Inflammatory macrophage treated with lipopolysaccharide for 1 hour (primary cell): ENCODE measurements at regions not wholly inside any gene's neighbourhood (a gene's known extent, or its start where the extent isn't known, plus 50 kb on each side); places are given as distances from the start of the nearest gene placed in this dataset.
"Not testable (repeated sequence)": the region's sequence is repeated elsewhere in the genome, so short reads cannot be mapped to it uniquely, and the experiment has no call there.

Experiments used
- DNase-seq, 2 donors: peaks; one replicate each; pipeline ENCODE4 v3.0.0-alpha.2; 2020 to 2022

DNA sequence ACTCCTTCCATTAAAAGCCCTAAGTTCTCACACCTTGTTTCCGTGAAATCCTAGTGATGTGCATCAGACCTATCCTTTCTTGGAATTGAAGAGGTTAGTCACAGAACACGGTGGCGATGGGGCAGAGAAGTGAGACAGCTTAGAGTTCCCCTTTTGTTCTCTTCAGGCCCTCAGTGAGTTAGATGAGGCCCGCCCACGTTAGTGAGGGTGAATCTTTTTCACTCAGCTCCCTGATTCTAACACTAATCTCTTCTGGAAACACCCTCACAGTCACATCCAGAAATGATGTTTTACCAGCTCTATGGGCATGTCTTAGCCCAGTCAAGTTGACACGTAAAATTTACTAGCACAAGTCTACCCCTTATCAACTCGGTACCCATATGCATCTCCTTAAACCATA, 172.7 kb upstream of the NOX3 start:
- no peak for DNase-seq

- not testable (repeated sequence) for DNase-seq
Observed at GRCh38 chr6:155627722-155628212, 172.1 kb upstream of the NOX3 start.

GRCh38 chr6:155623450-155624178, 168.0 kb upstream of the NOX3 start:
- no peak for DNase-seq

DNA sequence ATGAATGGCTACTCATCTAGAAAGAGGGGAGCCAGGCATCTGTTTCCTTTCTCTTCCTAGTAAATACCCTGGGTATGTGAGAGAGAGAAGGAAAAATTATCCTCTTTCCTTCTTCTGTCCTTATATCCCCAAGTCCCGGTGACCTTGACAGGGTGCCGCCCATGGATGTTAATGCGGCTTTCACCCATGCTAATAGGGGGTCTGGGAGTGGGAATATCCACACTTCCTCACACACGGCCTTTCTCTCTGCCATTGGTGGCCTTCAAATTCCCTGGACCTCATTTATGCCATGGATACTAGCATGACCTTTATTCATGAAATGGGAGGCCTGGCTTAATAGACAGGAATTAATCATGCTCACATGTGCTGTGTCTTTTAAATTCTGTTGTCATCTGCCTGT, 159.0 kb upstream of the NOX3 start:
- DNase-seq: no peak

DNA sequence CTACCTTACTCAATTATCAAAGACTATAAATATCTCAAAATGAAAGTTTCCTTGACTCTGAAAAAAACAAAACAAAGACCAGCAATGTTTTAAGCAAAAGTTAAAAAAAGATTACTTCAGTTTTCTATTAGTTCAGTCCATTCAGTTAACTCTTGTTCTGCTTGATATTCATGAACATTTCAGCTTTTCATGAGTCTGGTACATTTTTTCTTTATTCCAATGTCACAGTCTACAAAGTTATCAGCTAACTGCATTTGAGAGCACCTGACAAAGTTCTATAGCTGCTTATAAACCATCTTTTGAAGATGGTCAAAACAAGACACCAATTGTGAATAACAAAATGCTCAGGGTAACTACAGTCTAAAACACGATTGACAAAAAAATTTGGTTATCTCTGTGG, 156.1 kb upstream of the NOX3 start:
- DNase-seq: no peak

- DNase-seq: no peak
Observed at GRCh38 chr6:155604991-155605390, 149.4 kb upstream of the NOX3 start.

DNA sequence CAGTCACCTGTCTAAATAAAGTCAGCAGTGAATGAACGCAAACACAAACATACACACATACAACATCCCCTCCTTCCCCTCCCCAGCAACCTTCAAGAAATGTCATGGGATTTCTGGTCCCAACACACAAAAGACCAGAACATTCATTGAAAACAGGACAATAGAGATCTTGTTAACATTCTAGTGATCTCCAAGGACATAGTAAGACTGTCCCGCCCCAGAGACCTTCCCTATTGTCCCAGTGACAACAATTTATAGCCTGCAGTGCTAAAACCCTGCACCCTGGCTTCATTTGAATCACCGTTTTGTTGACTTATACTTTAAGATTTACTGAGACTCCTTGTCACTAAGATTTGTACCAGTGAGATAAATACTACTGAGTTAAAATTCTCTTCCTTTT, 143.9 kb upstream of the NOX3 start:
- DNase-seq: no peak

DNA sequence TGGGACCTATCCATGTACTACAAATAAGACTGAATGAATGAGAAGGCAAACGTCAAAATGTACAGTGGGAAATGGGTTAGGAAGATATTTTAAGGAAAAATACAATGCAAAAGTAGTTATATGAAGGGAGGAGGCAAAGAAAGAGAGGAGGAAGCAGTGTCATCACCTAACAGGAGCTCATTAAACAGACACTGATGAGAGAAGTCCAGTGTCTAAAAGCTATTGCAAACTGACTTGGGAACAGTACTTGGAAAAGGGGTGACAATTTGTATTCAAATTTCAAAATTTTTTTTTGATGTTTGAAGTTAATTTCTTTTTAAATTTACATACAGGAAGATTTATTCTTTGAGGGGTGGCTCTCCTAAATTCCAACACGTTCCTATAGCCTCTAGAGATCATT, 143.5 kb upstream of the NOX3 start:
- no peak for DNase-seq

GRCh38 chr6:155595284-155595683, 139.6 kb upstream of the NOX3 start:
- no peak for DNase-seq

DNA sequence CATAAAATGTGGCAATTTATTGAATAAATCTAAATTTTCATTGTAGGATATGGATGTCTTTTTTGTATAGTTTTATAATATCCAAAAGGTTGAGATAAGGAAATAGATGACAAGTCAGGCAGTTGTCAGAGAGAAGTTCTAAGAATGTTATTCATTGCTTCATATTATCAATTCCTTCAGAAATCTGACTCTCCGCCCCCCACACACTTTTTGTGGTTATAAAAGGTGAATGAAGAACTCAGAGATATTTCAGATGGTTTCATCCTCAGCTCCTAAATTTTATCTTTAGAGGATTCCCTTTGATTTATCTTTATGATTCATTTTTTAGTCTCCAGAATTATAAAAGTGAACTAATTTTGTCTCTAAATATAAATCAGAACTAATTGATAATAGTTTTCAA, 136.1 kb upstream of the NOX3 start:
- no peak for DNase-seq

- DNase-seq: no peak
Observed at GRCh38 chr6:155589190-155589589, 133.6 kb upstream of the NOX3 start.

- no peak for DNase-seq
Observed at GRCh38 chr6:155587817-155588216, 132.2 kb upstream of the NOX3 start.

DNA sequence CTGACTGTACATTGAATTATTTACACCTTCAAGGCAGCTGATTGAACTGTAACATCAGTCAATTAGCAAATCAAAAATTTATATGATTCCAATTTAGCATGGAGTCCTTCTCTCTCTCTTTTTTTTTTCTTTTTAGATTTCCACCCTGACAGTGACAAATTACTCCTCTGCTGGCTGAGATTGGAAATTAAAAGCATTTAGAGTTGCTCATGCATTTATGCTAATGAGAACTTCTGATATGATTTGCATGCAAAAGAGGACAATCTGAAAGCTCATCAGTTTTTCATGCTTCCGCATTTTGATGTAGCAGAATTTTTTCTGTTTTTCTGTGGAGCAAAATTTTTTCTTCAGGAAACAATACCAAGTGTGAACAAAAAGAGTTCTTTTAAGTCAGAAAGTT, 130.5 kb upstream of the NOX3 start:
- no peak for DNase-seq

DNA sequence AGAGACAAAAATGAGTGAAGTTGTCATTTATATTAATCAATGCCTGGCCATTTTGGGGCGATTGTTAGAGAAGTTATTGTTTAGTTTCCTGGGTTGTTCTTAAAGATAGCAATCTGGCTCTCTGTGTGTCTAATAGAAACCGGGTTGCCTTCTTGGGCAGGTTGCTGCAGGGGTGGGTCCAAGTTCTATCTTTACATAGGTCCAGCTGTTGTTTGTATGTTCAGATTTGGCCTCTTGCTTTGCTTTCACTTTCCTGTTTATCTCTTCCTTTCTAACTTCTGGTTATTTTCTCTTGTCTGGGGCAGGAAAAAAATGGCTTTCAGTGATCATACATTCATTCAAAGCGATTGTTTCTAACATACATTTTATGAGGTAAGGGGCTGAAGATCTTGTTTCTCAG, 128.4 kb upstream of the NOX3 start:
- no peak for DNase-seq

- no peak for DNase-seq
Observed at GRCh38 chr6:155582016-155582991, 126.7 kb upstream of the NOX3 start.

DNA sequence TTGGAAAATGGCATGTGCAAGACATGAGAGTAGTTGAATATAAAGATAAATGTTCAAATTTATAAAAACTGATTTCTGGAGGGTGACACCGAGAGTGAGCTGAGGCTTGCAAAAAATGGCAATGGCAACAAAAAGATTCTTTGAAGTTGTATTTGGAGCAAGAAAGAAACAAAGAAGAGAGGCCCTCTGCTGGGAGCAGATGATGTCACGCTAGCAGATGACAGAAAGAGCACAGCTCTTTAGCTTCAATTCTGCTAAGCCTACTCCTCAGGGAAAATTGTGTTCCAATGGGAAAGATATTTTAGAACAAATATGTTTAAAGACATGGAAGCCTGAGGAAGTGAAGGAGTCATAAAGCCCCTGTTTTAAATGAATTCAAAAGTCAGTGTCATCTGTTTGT, 125.3 kb upstream of the NOX3 start:
- no peak for DNase-seq

DNA sequence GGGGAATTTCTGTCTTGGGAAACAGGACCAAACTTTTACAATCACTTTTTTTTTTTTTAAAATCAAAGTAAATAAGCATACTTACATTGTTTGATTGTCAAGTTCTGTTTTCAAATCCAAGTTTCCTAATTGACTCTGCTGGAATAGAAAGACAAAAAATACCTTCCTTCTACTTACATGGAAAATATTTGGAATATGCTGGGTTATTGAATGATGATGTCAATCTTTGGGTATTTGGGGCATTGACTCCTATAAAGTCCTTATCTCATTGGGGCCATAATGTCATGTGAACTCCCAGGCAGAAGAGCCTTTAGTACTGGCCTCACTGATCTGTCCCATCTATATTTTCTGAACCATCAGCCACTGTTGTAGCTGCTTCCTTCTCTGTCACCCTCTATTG, 122.6 kb upstream of the NOX3 start:
- DNase-seq: no peak

DNA sequence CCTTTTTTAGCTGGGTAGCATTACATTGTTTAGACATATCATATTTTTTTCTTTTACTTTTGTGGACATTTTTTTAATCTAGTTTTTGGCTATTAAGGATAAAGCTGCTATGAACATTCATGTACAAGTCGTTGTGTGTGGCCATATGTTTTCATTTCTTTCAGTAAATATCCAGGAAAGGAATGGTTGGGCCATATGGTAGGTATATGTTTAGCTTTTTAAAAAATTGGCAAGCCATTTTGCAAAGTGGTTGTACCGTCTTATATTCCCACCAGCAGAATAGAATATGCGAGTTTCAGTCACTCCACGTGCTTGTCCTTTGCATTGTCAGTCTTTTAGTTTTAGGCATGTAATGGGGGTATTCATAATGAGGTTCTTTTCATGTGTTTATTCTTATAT, 106.3 kb upstream of the NOX3 start:
- DNase-seq: no peak

DNA sequence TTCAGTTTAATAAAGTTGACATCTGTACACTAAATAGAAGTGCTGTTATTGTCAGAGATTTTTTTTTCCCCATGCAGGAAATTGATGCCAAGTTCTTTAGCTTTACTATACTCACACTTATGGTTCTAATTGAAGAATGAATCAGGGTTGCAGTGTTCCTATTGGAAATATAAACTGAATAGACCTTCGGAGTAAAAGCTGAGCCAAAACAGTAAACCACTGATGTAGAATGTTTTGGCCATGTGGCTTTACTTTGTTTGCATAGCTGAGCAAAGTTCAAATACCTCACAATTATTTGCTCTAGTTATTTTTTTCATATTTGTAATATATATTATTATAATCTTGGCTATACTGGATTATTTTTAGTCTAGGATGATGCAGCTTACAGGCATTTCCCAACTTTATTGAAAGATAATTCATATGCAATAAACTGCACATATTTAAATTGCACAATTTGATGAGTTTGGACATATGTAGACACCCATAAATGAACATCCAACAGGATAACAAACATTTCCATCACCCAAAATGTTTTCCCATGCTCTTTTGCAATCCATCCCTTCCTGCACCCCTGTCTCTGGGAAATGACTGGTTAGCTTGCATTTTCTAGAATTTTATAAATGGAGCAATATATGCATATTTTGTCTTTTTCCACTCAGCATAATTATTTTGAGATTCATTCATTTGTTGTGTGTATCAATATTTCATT, 105.8 kb upstream of the NOX3 start:
- DNase-seq: no peak

GRCh38 chr6:155549928-155550327, 94.3 kb upstream of the NOX3 start:
- DNase-seq: no peak

DNA sequence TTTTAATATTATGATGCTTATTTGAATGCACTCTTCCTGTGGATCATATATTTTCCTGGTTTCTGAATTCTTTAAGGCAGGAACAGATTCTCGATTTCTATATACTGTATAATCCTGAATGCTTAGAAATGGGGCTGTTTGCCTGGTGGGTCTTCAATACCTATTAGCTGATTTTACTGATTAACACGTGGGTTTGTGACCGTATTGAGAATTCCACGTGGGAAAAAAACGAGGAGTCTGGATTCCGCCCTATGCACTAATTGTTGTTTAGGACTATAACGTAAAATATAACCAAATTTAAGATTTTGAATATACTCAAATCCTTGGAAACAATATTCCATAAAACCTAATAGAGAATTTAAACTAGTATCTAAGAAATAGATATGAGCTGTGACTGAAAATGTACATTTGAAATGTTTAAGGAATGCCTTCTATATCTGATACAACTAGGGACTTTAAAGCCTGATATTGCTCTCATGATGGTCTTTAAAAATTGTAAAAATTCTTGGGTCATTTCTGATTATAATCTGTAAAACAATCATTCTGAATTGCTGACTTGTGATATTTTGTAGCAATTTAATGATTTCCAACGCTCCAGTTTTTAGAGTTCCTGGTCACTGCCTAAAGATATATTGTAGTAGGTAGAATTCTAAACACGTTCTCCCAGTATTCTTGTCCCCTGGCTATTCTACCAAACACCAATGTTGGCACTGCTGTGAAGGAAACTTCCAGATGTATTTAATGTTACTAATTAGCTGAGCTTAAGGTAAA, 93.6 kb upstream of the NOX3 start:
- DNase-seq: no peak

DNA sequence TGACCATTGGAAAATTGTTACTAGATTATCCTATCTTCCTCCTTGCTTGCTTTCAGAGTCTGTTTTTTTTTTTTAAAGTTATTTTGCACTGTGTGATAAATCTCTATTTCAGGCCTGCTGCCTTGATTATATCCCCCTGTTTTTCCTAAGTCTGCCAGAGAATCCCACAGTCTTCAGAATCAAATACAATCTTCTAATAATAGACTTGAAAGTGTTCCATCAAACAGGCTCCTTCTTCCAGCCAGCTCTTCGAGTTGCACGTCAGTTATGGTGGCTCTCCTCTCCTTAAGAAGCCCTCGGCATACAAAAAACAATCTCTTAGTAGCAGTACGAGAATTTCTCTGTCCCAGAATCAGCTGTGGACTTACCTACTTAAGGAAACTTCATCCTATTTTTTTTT, 92.9 kb upstream of the NOX3 start:
- DNase-seq: no peak

GRCh38 chr6:155544677-155545076, 89.0 kb upstream of the NOX3 start:
- DNase-seq: no peak
